Fibroblast of lung (primary cell): ENCODE measurements at regions not wholly inside any gene's neighbourhood (a gene's known extent, or its start where the extent isn't known, plus 50 kb on each side); places are given as distances from the start of the nearest gene placed in this dataset.

Experiments used
- DNase-seq, 2 donors: peaks; one replicate each; pipeline versions ENCODE4 v3.0.0 to v3.0.0-alpha.2; 2010; ENCODE audit warnings: low read depth in 2 of 2
- H2AFZ ChIP-seq: 2 replicates; pipeline ENCODE4 v1.5.1; 2012; ENCODE audit warnings: low read length, control low read depth, inconsistent platforms
- H3K27ac ChIP-seq: 2 replicates; pipeline ENCODE4 v1.5.1; 2011; ENCODE audit warnings: low read length, control low read depth; ENCODE audit not compliant: insufficient read depth
- H3K27me3 ChIP-seq: 2 replicates; pipeline ENCODE4 v1.5.1; 2011; ENCODE audit warnings: mild to moderate bottlenecking, low read length; ENCODE audit not compliant: control insufficient read depth, insufficient read depth
- H3K36me3 ChIP-seq: 2 replicates; pipeline ENCODE4 v1.5.1; 2011; ENCODE audit warnings: low read length; ENCODE audit not compliant: control insufficient read depth, insufficient read depth
- H3K4me1 ChIP-seq: 2 replicates; pipeline ENCODE4 v1.5.1; 2011; ENCODE audit warnings: low read length; ENCODE audit not compliant: control insufficient read depth, insufficient read depth; ENCODE audit errors: extremely low read depth
- H3K4me2 ChIP-seq: 2 replicates; pipeline ENCODE4 v1.5.1; 2011; ENCODE audit warnings: low read length, control low read depth; ENCODE audit not compliant: insufficient read depth; ENCODE audit errors: extremely low read depth
- H3K4me3 ChIP-seq, 4 experiments: fragments of 200-600 bp in 1 of 4; sonication (generic) in 1 of 4; replicated peaks in 1 of 4; 2 replicates each; pipeline ENCODE4 v1.5.1; 2011 to 2016; ENCODE audit warnings: low read length in 4 of 4, low read depth in 3 of 4, mild to moderate bottlenecking in 3 of 4, control low read depth in 2 of 4, inconsistent platforms in 1 of 4, mixed read lengths in 1 of 4; ENCODE audit not compliant: insufficient read depth in 1 of 4; ENCODE audit errors: control extremely low read depth in 1 of 4
- H3K79me2 ChIP-seq: 2 replicates; pipeline ENCODE4 v1.5.1; 2012; ENCODE audit warnings: mild to moderate bottlenecking, low read length, inconsistent platforms; ENCODE audit not compliant: control insufficient read depth, insufficient read depth
- H3K9ac ChIP-seq: 2 replicates; pipeline ENCODE4 v1.5.1; 2011; ENCODE audit warnings: mild to moderate bottlenecking, low read length, control low read depth; ENCODE audit not compliant: insufficient read depth
- H3K9me3 ChIP-seq: 2 replicates; pipeline ENCODE4 v1.5.1; 2012; ENCODE audit warnings: low read depth, low read length; ENCODE audit not compliant: control insufficient read depth, insufficient read depth
- H4K20me1 ChIP-seq: 2 replicates; pipeline ENCODE4 v1.5.1; 2011; ENCODE audit warnings: low read length; ENCODE audit not compliant: control insufficient read depth, insufficient read depth; ENCODE audit errors: extremely low read depth
- CTCF ChIP-seq, 2 donors: IDR thresholded peaks in 1 of 2; conservative IDR thresholded peaks in 1 of 2; 1 replicate in 1 of 2; 2 replicates in 1 of 2; pipeline ENCODE4 v1.5.1; 2011 to 2012; ENCODE audit warnings: low read length in 2 of 2, control low read depth in 1 of 2, inconsistent platforms in 1 of 2, low read depth in 1 of 2, mild to moderate bottlenecking in 1 of 2
- EZH2 ChIP-seq: IDR thresholded peaks from 2 replicates; pipeline ENCODE4 v1.5.1; 2012; ENCODE audit warnings: low read length, control low read depth, mild to moderate bottlenecking; ENCODE audit errors: missing control alignments

- Histone ChIP-seq H3K79me2 (no peaks in the 10 kb centered on the region), H3K9ac (no peak overlapping the region), H4K20me1 (no peaks in the 10 kb centered on the region), H3K36me3 (no peaks in the 10 kb centered on the region), H3K27ac (no peak overlapping the region), H3K4me1 (no peaks in the 10 kb centered on the region), H3K4me2 (no peak overlapping the region), H3K4me3 (no peak overlapping the region), H3K9me3 (no peaks in the 10 kb centered on the region), H3K27me3 (no peaks in the 10 kb centered on the region), H2AFZ (no peak overlapping the region)
- TF ChIP-seq CTCF (conservative IDR thresholded peaks at IDR 0.05 in 1 of 2, IDR thresholded peaks at IDR 0.05 in 1 of 2; ENCODE audit: low read depth in 1 of 2, low read length in 2 of 2), result no peak
- TF ChIP-seq EZH2, result no peak
- DNase-seq, result no peak
Observed at GRCh38 chr12:66733321-66733720, 54.4 kb upstream of the GRIP1 start.

- no peaks in the 10 kb centered on the region for H3K36me3 ChIP-seq
- H3K4me3 ChIP-seq, result no peak overlapping the region
- H2AFZ ChIP-seq, result no peak overlapping the region
- TF ChIP-seq EZH2 (no peak), CTCF (conservative IDR thresholded peaks at IDR 0.05 in 1 of 2, IDR thresholded peaks at IDR 0.05 in 1 of 2; ENCODE audit: low read depth in 1 of 2, low read length in 2 of 2) (no peak)
- H3K27ac ChIP-seq, result no peak overlapping the region
- no peak overlapping the region for H3K4me2 ChIP-seq
- no peaks in the 10 kb centered on the region for H4K20me1 ChIP-seq
- no peak overlapping the region for H3K9ac ChIP-seq
- H3K27me3 ChIP-seq, result no peaks in the 10 kb centered on the region
- no peak for DNase-seq
- H3K79me2 ChIP-seq, result no peaks in the 10 kb centered on the region
- no peaks in the 10 kb centered on the region for H3K9me3 ChIP-seq
- no peaks in the 10 kb centered on the region for H3K4me1 ChIP-seq
Observed at GRCh38 chr12:66733839-66734238, 55.0 kb upstream of the GRIP1 start.

GRCh38 chr12:66735275-66735674 lies 56.4 kb upstream of the GRIP1 start:
- Histone ChIP-seq H3K27me3 (no peaks in the 10 kb centered on the region), H3K4me1 (no peaks in the 10 kb centered on the region), H2AFZ (no peak overlapping the region), H3K79me2 (no peaks in the 10 kb centered on the region), H3K9me3 (no peaks in the 10 kb centered on the region), H3K4me3 (no peak overlapping the region), H3K36me3 (no peaks in the 10 kb centered on the region), H3K4me2 (no peak overlapping the region), H3K27ac (no peak overlapping the region), H3K9ac (no peak overlapping the region), H4K20me1 (no peaks in the 10 kb centered on the region)
- no peak for DNase-seq
- no peak for TF ChIP-seq CTCF (conservative IDR thresholded peaks at IDR 0.05 in 1 of 2, IDR thresholded peaks at IDR 0.05 in 1 of 2; ENCODE audit: low read depth in 1 of 2, low read length in 2 of 2)
- TF ChIP-seq EZH2, result no peak
